ENCODE measurements at regions not wholly inside any gene's neighbourhood (a gene's known extent, or its start where the extent isn't known, plus 50 kb on each side); places are given as distances from the start of the nearest gene placed in this dataset.

GRCh38 chr6:128757961-128758360 lies 125.0 kb upstream of the LAMA2 start:
- H3K27me3 ChIP-seq (ENCODE audit: low read length) = no peaks in the 10 kb centered on the region
- no peaks in the 10 kb centered on the region for H3K36me3 ChIP-seq (ENCODE audit: low read length)
- H3K9me3 ChIP-seq (ENCODE audit: insufficient read depth, low read length) = no peaks in the 10 kb centered on the region
- H2AFZ ChIP-seq (ENCODE audit: low read depth, low read length, severe bottlenecking) = no peak overlapping the region
- no peak overlapping the region for H3K4me2 ChIP-seq (ENCODE audit: low read depth, low read length, poor library complexity, severe bottlenecking)
- H3K27ac ChIP-seq (ENCODE audit: low read depth, low read length) = no peak overlapping the region
- no peaks in the 10 kb centered on the region for H3F3A ChIP-seq (ENCODE audit: insufficient read depth)
- no peak overlapping the region for H3K4me3 ChIP-seq (ENCODE audit: insufficient read depth, low read length, poor library complexity, severe bottlenecking)
- no peaks in the 10 kb centered on the region for H3K9me2 ChIP-seq (replicated peaks; ENCODE audit: insufficient read depth, low read length)
- H3K79me2 ChIP-seq (ENCODE audit: insufficient read depth, low read length) = no peaks in the 10 kb centered on the region
- no peaks in the 10 kb centered on the region for H4K20me1 ChIP-seq (ENCODE audit: low read depth, low read length)
- no peak overlapping the region for H3K9ac ChIP-seq (ENCODE audit: low read length)
- TF ChIP-seq, protein P1, sequence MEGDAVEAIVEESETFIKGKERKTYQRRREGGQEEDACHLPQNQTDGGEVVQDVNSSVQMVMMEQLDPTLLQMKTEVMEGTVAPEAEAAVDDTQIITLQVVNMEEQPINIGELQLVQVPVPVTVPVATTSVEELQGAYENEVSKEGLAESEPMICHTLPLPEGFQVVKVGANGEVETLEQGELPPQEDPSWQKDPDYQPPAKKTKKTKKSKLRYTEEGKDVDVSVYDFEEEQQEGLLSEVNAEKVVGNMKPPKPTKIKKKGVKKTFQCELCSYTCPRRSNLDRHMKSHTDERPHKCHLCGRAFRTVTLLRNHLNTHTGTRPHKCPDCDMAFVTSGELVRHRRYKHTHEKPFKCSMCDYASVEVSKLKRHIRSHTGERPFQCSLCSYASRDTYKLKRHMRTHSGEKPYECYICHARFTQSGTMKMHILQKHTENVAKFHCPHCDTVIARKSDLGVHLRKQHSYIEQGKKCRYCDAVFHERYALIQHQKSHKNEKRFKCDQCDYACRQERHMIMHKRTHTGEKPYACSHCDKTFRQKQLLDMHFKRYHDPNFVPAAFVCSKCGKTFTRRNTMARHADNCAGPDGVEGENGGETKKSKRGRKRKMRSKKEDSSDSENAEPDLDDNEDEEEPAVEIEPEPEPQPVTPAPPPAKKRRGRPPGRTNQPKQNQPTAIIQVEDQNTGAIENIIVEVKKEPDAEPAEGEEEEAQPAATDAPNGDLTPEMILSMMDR (IDR thresholded peaks at IDR 0.05; ENCODE audit: insufficient read depth, low read length, poor library complexity, severe bottlenecking) = no peak
- no peak for TF ChIP-seq EZH2phosphoT487 (conservative IDR thresholded peaks at IDR 0.05; ENCODE audit: low read length)

GRCh38 chr6:128754658-128755256 lies 128.2 kb upstream of the LAMA2 start:
- H3K9me2 ChIP-seq (replicated peaks; ENCODE audit: insufficient read depth, low read length) = no peaks in the 10 kb centered on the region

GRCh38 chr6:128743974-128744765 lies 138.8 kb upstream of the LAMA2 start:
- H3K4me2 ChIP-seq (ENCODE audit: low read depth, low read length, poor library complexity, severe bottlenecking) = no peak overlapping the region
- H3K9me3 ChIP-seq (ENCODE audit: insufficient read depth, low read length) = no peaks in the 10 kb centered on the region
- no peaks in the 10 kb centered on the region for H3F3A ChIP-seq (ENCODE audit: insufficient read depth)
- H4K20me1 ChIP-seq (ENCODE audit: low read depth, low read length) = no peaks in the 10 kb centered on the region
- H3K9me2 ChIP-seq (replicated peaks; ENCODE audit: insufficient read depth, low read length) = no peaks in the 10 kb centered on the region
- H3K79me2 ChIP-seq (ENCODE audit: insufficient read depth, low read length) = no peaks in the 10 kb centered on the region
- no peaks in the 10 kb centered on the region for H3K27me3 ChIP-seq (ENCODE audit: low read length)
- H3K4me3 ChIP-seq (ENCODE audit: insufficient read depth, low read length, poor library complexity, severe bottlenecking) = no peak overlapping the region
- no peak overlapping the region for H3K9ac ChIP-seq (ENCODE audit: low read length)
- no peak for TF ChIP-seq EZH2phosphoT487 (conservative IDR thresholded peaks at IDR 0.05; ENCODE audit: low read length)
- TF ChIP-seq, protein P1 (IDR thresholded peaks at IDR 0.05; ENCODE audit: insufficient read depth, low read length, poor library complexity, severe bottlenecking) = no peak
- H3K36me3 ChIP-seq (ENCODE audit: low read length) = no peaks in the 10 kb centered on the region
- no peak overlapping the region for H2AFZ ChIP-seq (ENCODE audit: low read depth, low read length, severe bottlenecking)
- H3K27ac ChIP-seq (ENCODE audit: low read depth, low read length) = no peak overlapping the region

More at GRCh38 chr6:128754658-128755256, 128.2 kb upstream of the LAMA2 start:
- Histone ChIP-seq H3K9me3 (ENCODE audit: insufficient read depth, low read length) (no peaks in the 10 kb centered on the region), H3K4me3 (ENCODE audit: insufficient read depth, low read length, poor library complexity, severe bottlenecking) (no peak overlapping the region), H3K27ac (ENCODE audit: low read depth, low read length) (no peak overlapping the region), H3K27me3 (ENCODE audit: low read length) (no peaks in the 10 kb centered on the region), H3K4me2 (ENCODE audit: low read depth, low read length, poor library complexity, severe bottlenecking) (no peak overlapping the region), H3F3A (ENCODE audit: insufficient read depth) (no peaks in the 10 kb centered on the region), H3K9ac (ENCODE audit: low read length) (no peak overlapping the region), H2AFZ (ENCODE audit: low read depth, low read length, severe bottlenecking) (no peak overlapping the region), H3K36me3 (ENCODE audit: low read length) (no peaks in the 10 kb centered on the region), H3K79me2 (ENCODE audit: insufficient read depth, low read length) (no peaks in the 10 kb centered on the region), H4K20me1 (ENCODE audit: low read depth, low read length) (no peaks in the 10 kb centered on the region)
- no peak for TF ChIP-seq EZH2phosphoT487 (conservative IDR thresholded peaks at IDR 0.05; ENCODE audit: low read length)
- TF ChIP-seq, protein P1 (IDR thresholded peaks at IDR 0.05; ENCODE audit: insufficient read depth, low read length, poor library complexity, severe bottlenecking) = no peak
